Spleen (tissue), 11 donors: ENCODE measurements at regions not wholly inside any gene's neighbourhood (a gene's known extent, or its start where the extent isn't known, plus 50 kb on each side); places are given as distances from the start of the nearest gene placed in this dataset.

Source experiments
- DNase-seq: peaks from one replicate; pipeline ENCODE4 v3.0.0-alpha.2; 2020
- H3K27ac ChIP-seq, 8 donors: fragments of 200-600 bp; sonication (generic) in 7 of 8; 1 replicate in 4 of 8; 2 replicates in 4 of 8; pipeline versions ENCODE4 v1.5.0 to v1.8.0; 2016 to 2021; ENCODE audit warnings: inconsistent platforms in 4 of 8, mild to moderate bottlenecking in 4 of 8, moderate library complexity in 1 of 8
- H3K27me3 ChIP-seq, 7 donors: fragments of 200-600 bp; sonication (generic) in 6 of 7; replicated peaks in 1 of 7; 1 replicate in 4 of 7; 2 replicates in 3 of 7; pipeline versions ENCODE4 v1.5.0 to v1.8.0; 2016 to 2021; ENCODE audit warnings: inconsistent platforms in 3 of 7, mild to moderate bottlenecking in 1 of 7
- H3K36me3 ChIP-seq, 6 donors: fragments of 200-600 bp; sonication (generic) in 5 of 6; 1 replicate in 4 of 6; 2 replicates in 2 of 6; pipeline versions ENCODE4 v1.5.0 to v1.8.0; 2016 to 2021; ENCODE audit warnings: inconsistent platforms in 2 of 6
- H3K4me1 ChIP-seq, 6 donors: fragments of 200-600 bp; sonication (generic) in 5 of 6; 1 replicate in 3 of 6; 2 replicates in 3 of 6; pipeline versions ENCODE4 v1.5.0 to v1.8.0; 2016 to 2021; ENCODE audit warnings: inconsistent platforms in 3 of 6
- H3K4me3 ChIP-seq, 8 donors: fragments of 200-600 bp; sonication (generic) in 7 of 8; 1 replicate in 4 of 8; 2 replicates in 4 of 8; pipeline versions ENCODE4 v1.5.0 to v1.8.0; 2016 to 2021; ENCODE audit warnings: inconsistent platforms in 4 of 8, mild to moderate bottlenecking in 4 of 8, moderate library complexity in 2 of 8
- H3K9me3 ChIP-seq, 8 donors: fragments of 200-600 bp; sonication (generic) in 7 of 8; 1 replicate in 4 of 8; 2 replicates in 4 of 8; pipeline versions ENCODE4 v1.5.0 to v1.8.0; 2016 to 2021; ENCODE audit warnings: inconsistent platforms in 4 of 8
- POLR2A ChIP-seq, 3 donors: fragments of 450-650 bp; IDR thresholded peaks; one replicate each; pipeline ENCODE4 v1.5.1; 2017; ENCODE audit warnings: antibody characterized with exemption in 3 of 3, mild to moderate bottlenecking in 1 of 3
- POLR2AphosphoS5 ChIP-seq, 3 donors: sonication (generic); formaldehyde crosslinking; IDR thresholded peaks; one replicate each; pipeline ENCODE4 v1.5.1; 2017; ENCODE audit warnings: antibody characterized with exemption in 3 of 3
- WGBS, 5 donors: extraction: QIAGEN DNeasy Blood & Tissue Kit in 3 of 5; methylation state at CpG; one replicate each; pipeline versions ENCODE4 v1.1.5 to v1.1.7; 2013 to 2018; 5-methylcytosine and 5-hydroxymethylcytosine counted together
- intact Hi-C: fragments of 100-400 bp; cut with DNase I; formaldehyde crosslinking; loops from one replicate; pipeline ENCODE4 v1.15.0; 2023; ENCODE audit warnings: low total_unique reads
- TF ChIP-seq, protein P1 (sequence below), 11 experiments: fragments of 200-600 bp in 7 of 11; fragments of 450-650 bp in 4 of 11; sonication (generic) in 4 of 11; IDR thresholded peaks in 8 of 11; conservative IDR thresholded peaks in 3 of 11; 1 replicate in 7 of 11; 2 replicates in 4 of 11; pipeline versions ENCODE4 v1.4.0 to v1.8.0; 2016 to 2021; ENCODE audit warnings: antibody characterized with exemption in 11 of 11, inconsistent platforms in 4 of 11, mild to moderate bottlenecking in 1 of 11
- donor health status: healthy with polysubstance abuse.
- donor health status: DM: no; HTN: no; CAD: no; lungs with moderate emphysema.
- donor health status: DM: no; HTN: no; CAD: no.
- donor health status: Bipolar disorder and iron deficiency.
- donor health status: healthy.
- donor health status: DM: no; HTN: no; CAD: no.
- donor health status: DM: yes; HTN: yes; CAD: no.

DNA sequence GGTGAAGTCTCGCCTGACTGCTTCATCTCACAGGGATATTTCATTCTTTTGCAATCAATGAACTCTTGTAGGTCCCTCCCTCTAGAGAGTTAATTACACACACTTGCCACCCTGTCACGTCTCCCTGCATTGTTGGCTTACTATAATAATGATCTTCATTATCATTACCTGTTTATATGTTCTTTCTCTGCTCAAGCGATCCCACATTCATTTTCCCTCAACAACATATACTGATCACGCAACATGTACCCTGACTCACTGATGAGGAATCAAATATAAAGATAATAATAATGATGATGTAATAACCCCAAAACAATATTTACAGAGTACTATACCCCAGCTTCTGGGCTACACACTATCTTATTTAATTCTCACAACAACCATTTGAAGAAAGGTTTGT, 88.5 kb downstream of the FEM1C start:
- Histone ChIP-seq H3K9me3 (no peaks in the 10 kb centered on the region), H3K4me3 (no peak overlapping the region), H3K27me3 (peaks cover 0 to 50% (median 9%) of the 10 kb centered on the region in 7 donors), H3K4me1 (peaks cover 0 to 12% (median 0%) of the 10 kb centered on the region in 6 donors), H3K27ac (no peak overlapping the region), H3K36me3 (no peaks in the 10 kb centered on the region)
- 85 to 90% (median 86%) methylated on average over 4 of the region's 4 CpGs for WGBS, 5 donors
- no peak for TF ChIP-seq POLR2A (IDR thresholded peaks at IDR 0.05)
- TF ChIP-seq, protein P1, sequence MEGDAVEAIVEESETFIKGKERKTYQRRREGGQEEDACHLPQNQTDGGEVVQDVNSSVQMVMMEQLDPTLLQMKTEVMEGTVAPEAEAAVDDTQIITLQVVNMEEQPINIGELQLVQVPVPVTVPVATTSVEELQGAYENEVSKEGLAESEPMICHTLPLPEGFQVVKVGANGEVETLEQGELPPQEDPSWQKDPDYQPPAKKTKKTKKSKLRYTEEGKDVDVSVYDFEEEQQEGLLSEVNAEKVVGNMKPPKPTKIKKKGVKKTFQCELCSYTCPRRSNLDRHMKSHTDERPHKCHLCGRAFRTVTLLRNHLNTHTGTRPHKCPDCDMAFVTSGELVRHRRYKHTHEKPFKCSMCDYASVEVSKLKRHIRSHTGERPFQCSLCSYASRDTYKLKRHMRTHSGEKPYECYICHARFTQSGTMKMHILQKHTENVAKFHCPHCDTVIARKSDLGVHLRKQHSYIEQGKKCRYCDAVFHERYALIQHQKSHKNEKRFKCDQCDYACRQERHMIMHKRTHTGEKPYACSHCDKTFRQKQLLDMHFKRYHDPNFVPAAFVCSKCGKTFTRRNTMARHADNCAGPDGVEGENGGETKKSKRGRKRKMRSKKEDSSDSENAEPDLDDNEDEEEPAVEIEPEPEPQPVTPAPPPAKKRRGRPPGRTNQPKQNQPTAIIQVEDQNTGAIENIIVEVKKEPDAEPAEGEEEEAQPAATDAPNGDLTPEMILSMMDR (IDR thresholded peaks at IDR 0.05 in 8 of 11, conservative IDR thresholded peaks at IDR 0.05 in 3 of 11): no peak
- TF ChIP-seq POLR2AphosphoS5 (IDR thresholded peaks at IDR 0.05): no peak
- no peak for DNase-seq
- intact Hi-C loops: no loop called here

DNA sequence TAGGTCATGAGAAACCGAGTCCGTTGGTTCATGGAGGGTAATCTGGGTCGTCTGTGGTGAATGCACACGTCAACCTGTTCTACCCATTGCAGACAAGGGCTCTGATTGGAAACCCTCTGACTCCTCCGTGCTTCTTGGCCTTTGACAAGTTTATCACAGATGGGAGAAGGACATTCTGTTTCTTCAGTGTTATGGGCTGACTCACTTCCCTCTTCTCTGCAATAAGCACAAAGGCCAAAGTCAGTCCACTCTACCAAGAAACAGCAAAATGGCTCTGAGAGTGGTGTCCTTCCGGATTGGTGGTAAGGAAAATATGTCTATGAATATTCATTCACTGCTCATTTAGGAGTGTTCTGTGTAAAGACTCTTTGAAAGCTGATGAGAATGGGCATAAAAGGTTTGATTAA, 89.3 kb downstream of the FEM1C start:
- DNase-seq: no peak
- H3K4me3 ChIP-seq: no peak overlapping the region
- peaks cover 0 to 50% (median 9%) of the 10 kb centered on the region in 7 donors for H3K27me3 ChIP-seq
- no peak overlapping the region for H3K27ac ChIP-seq
- H3K4me1 ChIP-seq: peaks cover 0 to 8% (median 0%) of the 10 kb centered on the region in 6 donors
- TF ChIP-seq POLR2AphosphoS5 (IDR thresholded peaks at IDR 0.05): no peak
- TF ChIP-seq POLR2A (IDR thresholded peaks at IDR 0.05): no peak
- TF ChIP-seq, protein P1 (IDR thresholded peaks at IDR 0.05 in 8 of 11, conservative IDR thresholded peaks at IDR 0.05 in 3 of 11): no peak
- 76 to 95% (median 85%) methylated on average over 6 of the region's 6 CpGs for WGBS, 5 donors
- H3K9me3 ChIP-seq: no peaks in the 10 kb centered on the region
- intact Hi-C loops: no loop called here
- H3K36me3 ChIP-seq: no peaks in the 10 kb centered on the region

DNA sequence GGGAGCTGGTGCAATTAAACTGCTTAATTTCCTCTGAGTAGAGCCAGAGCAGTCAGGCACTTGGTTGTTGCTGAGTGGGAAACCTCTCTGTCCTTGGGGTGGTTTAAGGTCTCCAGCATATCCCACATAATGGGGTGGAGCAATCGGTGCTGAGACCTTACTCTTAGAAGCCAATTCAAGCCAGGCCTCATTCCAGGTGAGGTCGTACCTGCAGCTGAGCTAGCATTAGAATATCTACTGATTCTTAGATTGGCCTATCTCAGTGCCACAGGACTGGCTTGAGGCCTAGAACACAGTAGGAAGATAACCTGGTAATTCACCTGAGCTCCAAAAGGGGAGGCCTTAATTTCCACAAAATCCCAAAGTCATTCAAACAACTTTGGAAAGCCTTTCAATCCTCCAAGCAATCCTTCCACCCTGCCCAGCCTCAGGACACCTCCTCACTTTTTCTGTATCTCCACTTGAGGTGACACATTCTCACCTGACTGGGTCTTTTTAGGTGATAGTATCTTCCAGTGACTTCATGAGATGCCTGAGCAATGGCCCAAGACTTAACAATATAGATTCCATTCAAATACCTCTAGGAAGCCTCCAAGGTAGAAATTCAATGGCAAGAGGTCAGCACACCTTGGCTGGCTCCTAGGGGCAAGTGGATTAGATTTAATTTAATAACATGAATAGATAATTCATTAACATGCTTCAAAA, 91.0 kb downstream of the FEM1C start:
- H3K4me3 ChIP-seq: no peak overlapping the region
- TF ChIP-seq POLR2AphosphoS5 (IDR thresholded peaks at IDR 0.05) (no peak), POLR2A (IDR thresholded peaks at IDR 0.05) (no peak)
- TF ChIP-seq, protein P1 (IDR thresholded peaks at IDR 0.05 in 8 of 11, conservative IDR thresholded peaks at IDR 0.05 in 3 of 11): no peak
- 85 to 98% (median 89%) methylated on average over 2 of the region's 2 CpGs; no CpG with 5 or more reads in 1 of the 5 donors for WGBS, 5 donors
- intact Hi-C loops: no loop called here
- H3K27me3 ChIP-seq: peaks cover 0 to 39% (median 9%) of the 10 kb centered on the region in 7 donors
- H3K36me3 ChIP-seq: no peaks in the 10 kb centered on the region
- H3K27ac ChIP-seq: no peak overlapping the region
- H3K9me3 ChIP-seq: no peaks in the 10 kb centered on the region
- peaks cover 0 to 10% (median 0%) of the 10 kb centered on the region in 6 donors for H3K4me1 ChIP-seq
- DNase-seq: no peak

DNA sequence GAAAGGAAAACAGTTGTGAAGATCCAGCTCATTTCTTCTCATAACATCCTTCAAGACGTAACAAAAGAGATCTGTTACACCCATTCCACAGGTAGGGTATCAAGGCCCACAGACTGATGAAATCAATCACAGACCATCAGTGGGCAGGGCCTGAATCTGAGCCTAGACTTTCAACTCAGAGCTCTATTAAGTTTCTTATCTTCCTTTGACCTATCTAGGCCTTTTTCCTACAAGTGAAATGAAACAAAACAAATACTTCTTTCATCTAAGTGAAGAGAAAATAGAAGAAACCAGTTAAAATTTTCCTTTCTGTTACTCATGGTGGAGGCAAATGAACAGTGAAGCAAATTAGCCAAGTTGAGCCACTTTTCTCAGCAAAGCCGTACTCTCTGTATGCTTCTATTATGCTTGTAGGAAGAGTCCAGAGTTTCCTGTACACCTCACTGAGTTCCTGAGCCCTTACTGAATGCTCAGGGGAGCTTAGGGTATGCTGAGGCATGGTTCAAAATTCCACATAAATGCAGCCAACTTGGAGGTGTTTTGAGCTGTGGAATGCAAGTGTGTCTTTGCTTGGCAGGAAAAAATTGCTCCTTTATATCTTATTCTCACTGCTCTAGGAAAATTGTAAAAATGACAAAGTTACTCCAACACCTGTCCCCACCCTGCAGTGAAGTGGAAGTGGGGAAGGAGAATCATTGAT, 91.9 kb downstream of the FEM1C start:
- intact Hi-C loops: no loop called here
- H3K27ac ChIP-seq: no peak overlapping the region
- no peaks in the 10 kb centered on the region for H3K36me3 ChIP-seq
- no peak for DNase-seq
- H3K4me1 ChIP-seq: peaks cover 0 to 10% (median 0%) of the 10 kb centered on the region in 6 donors
- WGBS, 5 donors: 85 to 92% (median 90%) methylated on average over 2 of the region's 2 CpGs
- H3K9me3 ChIP-seq: peaks cover 0 to 3% (median 0%) of the 10 kb centered on the region in 8 donors
- H3K4me3 ChIP-seq: no peak overlapping the region
- TF ChIP-seq POLR2A (IDR thresholded peaks at IDR 0.05): no peak
- TF ChIP-seq POLR2AphosphoS5 (IDR thresholded peaks at IDR 0.05): no peak
- TF ChIP-seq, protein P1 (IDR thresholded peaks at IDR 0.05 in 8 of 11, conservative IDR thresholded peaks at IDR 0.05 in 3 of 11): no peak
- H3K27me3 ChIP-seq: peaks cover 0 to 30% (median 9%) of the 10 kb centered on the region in 7 donors
